DND-41 (cell line): ENCODE measurements at regions not wholly inside any gene's neighbourhood (a gene's known extent, or its start where the extent isn't known, plus 50 kb on each side); places are given as distances from the start of the nearest gene placed in this dataset.

Source experiments
- EZH2 ChIP-seq: IDR thresholded peaks from 3 replicates; pipeline ENCODE4 v1.6.1; 2012; ENCODE audit warnings: borderline replicate concordance, low read depth, mild to moderate bottlenecking, moderate library complexity, low read length, inconsistent platforms; ENCODE audit not compliant: severe bottlenecking
- TF ChIP-seq, protein P1 (sequence below): IDR thresholded peaks from 2 replicates; pipeline ENCODE4 v1.5.1; 2012; ENCODE audit warnings: borderline replicate concordance, low read length, moderate library complexity, mild to moderate bottlenecking; ENCODE audit not compliant: poor library complexity, severe bottlenecking; ENCODE audit errors: extremely low read depth

DNA sequence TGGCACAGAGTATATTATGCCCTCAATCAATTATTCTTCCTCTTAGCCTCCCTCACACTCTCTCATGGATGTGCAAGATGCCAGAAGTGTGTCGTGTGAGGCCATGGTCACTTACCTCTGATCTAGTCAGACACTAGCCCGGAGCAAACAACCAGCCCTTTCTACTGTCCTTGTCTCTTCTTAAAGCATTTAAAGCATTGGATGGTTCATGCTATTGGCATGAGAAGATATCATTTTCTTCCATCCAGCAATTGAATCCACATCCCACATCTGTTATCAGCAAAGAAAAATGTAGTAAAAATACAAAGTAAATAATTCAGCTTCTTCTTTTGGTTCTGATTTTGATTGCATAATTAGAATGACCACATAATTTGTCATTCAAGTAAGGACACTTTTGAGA is 267.2 kb upstream of the ACO1 start:
- TF ChIP-seq, protein P1, sequence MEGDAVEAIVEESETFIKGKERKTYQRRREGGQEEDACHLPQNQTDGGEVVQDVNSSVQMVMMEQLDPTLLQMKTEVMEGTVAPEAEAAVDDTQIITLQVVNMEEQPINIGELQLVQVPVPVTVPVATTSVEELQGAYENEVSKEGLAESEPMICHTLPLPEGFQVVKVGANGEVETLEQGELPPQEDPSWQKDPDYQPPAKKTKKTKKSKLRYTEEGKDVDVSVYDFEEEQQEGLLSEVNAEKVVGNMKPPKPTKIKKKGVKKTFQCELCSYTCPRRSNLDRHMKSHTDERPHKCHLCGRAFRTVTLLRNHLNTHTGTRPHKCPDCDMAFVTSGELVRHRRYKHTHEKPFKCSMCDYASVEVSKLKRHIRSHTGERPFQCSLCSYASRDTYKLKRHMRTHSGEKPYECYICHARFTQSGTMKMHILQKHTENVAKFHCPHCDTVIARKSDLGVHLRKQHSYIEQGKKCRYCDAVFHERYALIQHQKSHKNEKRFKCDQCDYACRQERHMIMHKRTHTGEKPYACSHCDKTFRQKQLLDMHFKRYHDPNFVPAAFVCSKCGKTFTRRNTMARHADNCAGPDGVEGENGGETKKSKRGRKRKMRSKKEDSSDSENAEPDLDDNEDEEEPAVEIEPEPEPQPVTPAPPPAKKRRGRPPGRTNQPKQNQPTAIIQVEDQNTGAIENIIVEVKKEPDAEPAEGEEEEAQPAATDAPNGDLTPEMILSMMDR, result no peak
- no peak for TF ChIP-seq EZH2
